Caco-2 (cell line): ENCODE measurements at regions not wholly inside any gene's neighbourhood (a gene's known extent, or its start where the extent isn't known, plus 50 kb on each side); places are given as distances from the start of the nearest gene placed in this dataset.

Experiments
- BruUV-seq: library from RNA; stranded (reverse); fragments of 400-500 nt; replicated peaks from 2 replicates; lab custom pipeline; 2021; lab: Mats Ljungman, UMichigan
- CTCF ChIA-PET: fragments of 300-600 bp; sonication (Branson Sonifier 250); formaldehyde crosslinking; loops from one replicate; lab custom pipeline; 2022; ENCODE audit warnings: antibody characterized with exemption; lab: Charles Lee
- POLR2A ChIA-PET: fragments of 300-600 bp; sonication (Branson Sonifier 250); formaldehyde crosslinking; loops from one replicate; lab custom pipeline; 2022; ENCODE audit warnings: antibody characterized with exemption; lab: Charles Lee
- DNase-seq, 2 experiments: peaks; one replicate each; pipeline versions ENCODE4 v3.0.0 to v3.0.0-alpha.2; 2020 to 2022
- H3K27me3 ChIP-seq: replicated peaks from 2 replicates; pipeline ENCODE4 v1.6.0; 2011; ENCODE audit warnings: low read length; ENCODE audit not compliant: control insufficient read depth, insufficient read depth
- H3K36me3 ChIP-seq: 2 replicates; pipeline ENCODE4 v1.5.1; 2011; ENCODE audit warnings: low read length; ENCODE audit not compliant: control insufficient read depth, insufficient read depth
- H3K4me1 ChIP-seq: fragments of 250-450 bp; sonication (Bioruptor Pico); 2 replicates; pipeline ENCODE4 v1.5.1; 2020; ENCODE audit warnings: mild to moderate bottlenecking
- H3K4me3 ChIP-seq: 2 replicates; pipeline ENCODE4 v1.5.1; 2011; ENCODE audit warnings: low read depth, mild to moderate bottlenecking, control low read depth, low read length
- H3K9me3 ChIP-seq: fragments of 250-450 bp; sonication (Bioruptor Pico); 2 replicates; pipeline ENCODE4 v1.5.1; 2020; ENCODE audit warnings: mild to moderate bottlenecking, moderate library complexity
- H3K27ac Mint-ChIP-seq: one replicate; pipeline ENCODE4 v1.8.0; 2022; ENCODE audit warnings: mixed read lengths; ENCODE audit not compliant: unreplicated experiment
- H3K27me3 Mint-ChIP-seq: one replicate; pipeline ENCODE4 v1.8.0; 2022; ENCODE audit warnings: mixed read lengths; ENCODE audit not compliant: insufficient read depth, unreplicated experiment
- H3K36me3 Mint-ChIP-seq: one replicate; pipeline ENCODE4 v1.8.0; 2022; ENCODE audit warnings: mild to moderate bottlenecking, mixed read lengths; ENCODE audit not compliant: insufficient read depth, unreplicated experiment
- H3K4me1 Mint-ChIP-seq: one replicate; pipeline ENCODE4 v1.8.0; 2022; ENCODE audit warnings: low read depth, mixed read lengths; ENCODE audit not compliant: unreplicated experiment
- H3K4me3 Mint-ChIP-seq: one replicate; pipeline ENCODE4 v1.8.0; 2022; ENCODE audit warnings: mild to moderate bottlenecking, moderate library complexity, mixed read lengths; ENCODE audit not compliant: unreplicated experiment
- H3K9me3 Mint-ChIP-seq: one replicate; pipeline ENCODE4 v1.8.0; 2022; ENCODE audit warnings: mixed read lengths; ENCODE audit not compliant: unreplicated experiment
- intact Hi-C: fragments of 100-400 bp; cut with micrococcal nuclease; formaldehyde crosslinking; loops from one replicate; pipeline ENCODE4 v1.10.0; 2022; ENCODE audit not compliant: unreplicated experiment
- TF ChIP-seq, protein P1 (sequence below), 2 experiments: fragments of 200-600 bp in 1 of 2; IDR thresholded peaks; 1 replicate in 1 of 2; 2 replicates in 1 of 2; pipeline versions ENCODE4 v1.5.1 to v1.8.0; 2011 to 2022; ENCODE audit warnings: antibody characterized with exemption in 1 of 2, control low read depth in 1 of 2, inconsistent platforms in 1 of 2, low read depth in 1 of 2, low read length in 1 of 2, mild to moderate bottlenecking in 1 of 2, moderate library complexity in 1 of 2; ENCODE audit not compliant: insufficient read depth in 1 of 2, severe bottlenecking in 1 of 2, unreplicated experiment in 1 of 2

- H3K4me3 ChIP-seq = no peak overlapping the region
- H3K27me3 Mint-ChIP-seq = no peaks in the 10 kb centered on the region
- H3K36me3 ChIP-seq = no peaks in the 10 kb centered on the region
- intact Hi-C loops = no loop called here
- no peaks in the 10 kb centered on the region for H3K27me3 ChIP-seq
- no peaks in the 10 kb centered on the region for H3K9me3 Mint-ChIP-seq
- TF ChIP-seq, protein P1, sequence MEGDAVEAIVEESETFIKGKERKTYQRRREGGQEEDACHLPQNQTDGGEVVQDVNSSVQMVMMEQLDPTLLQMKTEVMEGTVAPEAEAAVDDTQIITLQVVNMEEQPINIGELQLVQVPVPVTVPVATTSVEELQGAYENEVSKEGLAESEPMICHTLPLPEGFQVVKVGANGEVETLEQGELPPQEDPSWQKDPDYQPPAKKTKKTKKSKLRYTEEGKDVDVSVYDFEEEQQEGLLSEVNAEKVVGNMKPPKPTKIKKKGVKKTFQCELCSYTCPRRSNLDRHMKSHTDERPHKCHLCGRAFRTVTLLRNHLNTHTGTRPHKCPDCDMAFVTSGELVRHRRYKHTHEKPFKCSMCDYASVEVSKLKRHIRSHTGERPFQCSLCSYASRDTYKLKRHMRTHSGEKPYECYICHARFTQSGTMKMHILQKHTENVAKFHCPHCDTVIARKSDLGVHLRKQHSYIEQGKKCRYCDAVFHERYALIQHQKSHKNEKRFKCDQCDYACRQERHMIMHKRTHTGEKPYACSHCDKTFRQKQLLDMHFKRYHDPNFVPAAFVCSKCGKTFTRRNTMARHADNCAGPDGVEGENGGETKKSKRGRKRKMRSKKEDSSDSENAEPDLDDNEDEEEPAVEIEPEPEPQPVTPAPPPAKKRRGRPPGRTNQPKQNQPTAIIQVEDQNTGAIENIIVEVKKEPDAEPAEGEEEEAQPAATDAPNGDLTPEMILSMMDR (IDR thresholded peaks at IDR 0.05; ENCODE audit: insufficient read depth in 1 of 2, low read depth in 1 of 2, low read length in 1 of 2, severe bottlenecking in 1 of 2, unreplicated experiment in 1 of 2) = no peak
- H3K27ac Mint-ChIP-seq = no peak overlapping the region
- POLR2A ChIA-PET = no interaction called here
- no peaks in the 10 kb centered on the region for H3K4me1 ChIP-seq
- H3K4me1 Mint-ChIP-seq = no peaks in the 10 kb centered on the region
- no peak for DNase-seq
- H3K4me3 Mint-ChIP-seq = no peak overlapping the region
- H3K9me3 ChIP-seq = no peaks in the 10 kb centered on the region
- no TSS peak for BruUV-seq
- CTCF ChIA-PET = no interaction called here
- no peaks in the 10 kb centered on the region for H3K36me3 Mint-ChIP-seq
These were observed 80.2 kb downstream of the ATOH1 start for GRCh38 chr4:93908778-93909177.

DNA sequence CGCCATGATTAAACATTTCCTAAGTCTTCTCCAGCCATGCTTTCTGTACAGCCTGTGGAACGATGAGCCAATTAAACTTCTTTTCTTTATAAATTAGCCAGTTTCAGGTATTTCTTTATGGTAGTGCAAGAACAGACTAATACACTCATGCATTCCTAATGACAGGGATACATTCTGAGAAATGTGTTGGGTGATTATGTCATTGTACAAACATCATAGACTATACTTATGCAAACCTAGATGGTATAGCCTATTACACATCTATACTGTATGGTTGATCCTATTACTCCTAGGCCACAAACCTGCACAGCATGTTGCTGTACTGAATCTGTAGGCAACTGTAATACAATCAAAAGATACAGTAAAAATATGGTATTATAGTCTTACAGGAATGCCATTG lies 83.1 kb downstream of the ATOH1 start:
- no peaks in the 10 kb centered on the region for H3K4me1 ChIP-seq
- H3K36me3 ChIP-seq = no peaks in the 10 kb centered on the region
- no peaks in the 10 kb centered on the region for H3K9me3 Mint-ChIP-seq
- intact Hi-C loops = no loop called here
- TF ChIP-seq, protein P1 (IDR thresholded peaks at IDR 0.05; ENCODE audit: insufficient read depth in 1 of 2, low read depth in 1 of 2, low read length in 1 of 2, severe bottlenecking in 1 of 2, unreplicated experiment in 1 of 2) = no peak
- CTCF ChIA-PET = no interaction called here
- no peaks in the 10 kb centered on the region for H3K9me3 ChIP-seq
- no peaks in the 10 kb centered on the region for H3K36me3 Mint-ChIP-seq
- H3K27ac Mint-ChIP-seq = no peak overlapping the region
- no peak for DNase-seq
- H3K27me3 ChIP-seq = no peaks in the 10 kb centered on the region
- POLR2A ChIA-PET = no interaction called here
- H3K4me1 Mint-ChIP-seq = no peaks in the 10 kb centered on the region
- H3K27me3 Mint-ChIP-seq = no peaks in the 10 kb centered on the region
- H3K4me3 Mint-ChIP-seq = no peak overlapping the region
- H3K4me3 ChIP-seq = no peak overlapping the region
- BruUV-seq = no TSS peak

DNA sequence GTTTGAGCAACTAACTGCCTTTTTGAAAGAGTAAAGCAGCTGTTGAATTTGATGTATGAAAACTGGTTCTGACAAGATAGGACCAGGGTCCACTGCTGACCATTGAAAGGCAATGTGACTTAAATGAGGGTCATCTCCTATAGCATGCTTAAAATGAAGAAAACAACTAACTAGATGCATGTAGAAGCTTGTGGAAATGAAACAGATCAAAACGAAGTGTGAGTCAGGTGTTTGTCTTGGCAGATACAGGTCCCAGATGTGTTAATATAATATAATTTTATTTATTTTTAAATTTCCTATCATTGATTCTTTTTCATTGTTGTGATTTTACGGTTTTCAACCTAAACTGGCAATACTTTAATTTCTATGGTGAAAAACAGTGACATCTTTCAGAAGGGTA lies 83.6 kb downstream of the ATOH1 start:
- no peaks in the 10 kb centered on the region for H3K9me3 ChIP-seq
- H3K4me1 Mint-ChIP-seq = no peaks in the 10 kb centered on the region
- H3K4me1 ChIP-seq = no peaks in the 10 kb centered on the region
- H3K9me3 Mint-ChIP-seq = no peaks in the 10 kb centered on the region
- BruUV-seq = no TSS peak
- intact Hi-C loops = no loop called here
- H3K27me3 Mint-ChIP-seq = no peaks in the 10 kb centered on the region
- no peaks in the 10 kb centered on the region for H3K36me3 Mint-ChIP-seq
- TF ChIP-seq, protein P1 (IDR thresholded peaks at IDR 0.05; ENCODE audit: insufficient read depth in 1 of 2, low read depth in 1 of 2, low read length in 1 of 2, severe bottlenecking in 1 of 2, unreplicated experiment in 1 of 2) = no peak
- H3K36me3 ChIP-seq = no peaks in the 10 kb centered on the region
- no peak overlapping the region for H3K27ac Mint-ChIP-seq
- H3K4me3 ChIP-seq = no peak overlapping the region
- H3K4me3 Mint-ChIP-seq = no peak overlapping the region
- ChIA-PET POLR2A (no interaction called here), CTCF (no interaction called here)
- no peaks in the 10 kb centered on the region for H3K27me3 ChIP-seq
- no peak for DNase-seq
